ENCODE measurements at regions not wholly inside any gene's neighbourhood (a gene's known extent, or its start where the extent isn't known, plus 50 kb on each side); places are given as distances from the start of the nearest gene placed in this dataset.

GRCh38 chr14:85024931-85025330, 505.0 kb upstream of the FLRT2 start:
- Histone ChIP-seq H3K27me3 (ENCODE audit: control insufficient read depth, insufficient read depth, low read length) (no peaks in the 10 kb centered on the region), H3K4me1 (ENCODE audit: control insufficient read depth, insufficient read depth, low read length) (no peaks in the 10 kb centered on the region), H3K36me3 (ENCODE audit: control insufficient read depth, insufficient read depth, low read length) (no peaks in the 10 kb centered on the region), H3K4me3 (ENCODE audit: low read depth in 2 of 2, low read length in 2 of 2) (no peak overlapping the region), H3K27ac (ENCODE audit: low read length) (no peak overlapping the region), H3K9me3 (ENCODE audit: control insufficient read depth, insufficient read depth, low read depth, low read length) (no peaks in the 10 kb centered on the region)
- no peak for TF ChIP-seq SIN3A (IDR thresholded peaks at IDR 0.05; ENCODE audit: borderline replicate concordance, insufficient read depth, low read depth, low read length)
- no peak for TF ChIP-seq POLR2AphosphoS5 (IDR thresholded peaks at IDR 0.05; ENCODE audit: low read depth, low read length)
- TF ChIP-seq REST (IDR thresholded peaks at IDR 0.05; ENCODE audit: insufficient read depth in 1 of 2, low read depth in 2 of 2, low read length in 1 of 2), result no peak
- no peak for TF ChIP-seq CTCF (IDR thresholded peaks at IDR 0.05)
- intact Hi-C loops (cut with micrococcal nuclease; ENCODE audit: unreplicated experiment), result no loop called here
- ATAC-seq (no peak), DNase-seq (ENCODE audit: low read depth, low spot score) (no peak)
- in situ Hi-C loops (cut with HindIII; ENCODE audit: low pct_unique_long_range_greater_than_20kb, low sequenced_read_pairs), result no loop called here
- ChIA-PET POLR2A (interaction anchor here (0.7 kb wide), 1 partner anchor 213 kb away, joined by 6 read pairs; no protein-coding TSS in a partner anchor), CTCF (no interaction called here)
- no TSS peak for BruUV-seq (replicated peaks)

GRCh38 chr14:85027681-85028370, 502.1 kb upstream of the FLRT2 start:
- TF ChIP-seq SIN3A (IDR thresholded peaks at IDR 0.05; ENCODE audit: borderline replicate concordance, insufficient read depth, low read depth, low read length) (no peak), TCF7L2 (IDR thresholded peaks at IDR 0.05; ENCODE audit: low read depth, low read length) (no peak), POLR2AphosphoS5 (IDR thresholded peaks at IDR 0.05; ENCODE audit: low read depth, low read length) (no peak), CTCF (IDR thresholded peaks at IDR 0.05) (no peak), REST (IDR thresholded peaks at IDR 0.05; ENCODE audit: insufficient read depth in 1 of 2, low read depth in 2 of 2, low read length in 1 of 2) (no peak)
- no peak for ATAC-seq
- Histone ChIP-seq H3K27ac (ENCODE audit: low read length) (no peak overlapping the region), H3K9me3 (ENCODE audit: control insufficient read depth, insufficient read depth, low read depth, low read length) (no peaks in the 10 kb centered on the region), H3K36me3 (ENCODE audit: control insufficient read depth, insufficient read depth, low read length) (no peaks in the 10 kb centered on the region), H3K4me1 (ENCODE audit: control insufficient read depth, insufficient read depth, low read length) (no peaks in the 10 kb centered on the region), H3K4me3 (ENCODE audit: low read depth in 2 of 2, low read length in 2 of 2) (no peak overlapping the region), H3K27me3 (ENCODE audit: control insufficient read depth, insufficient read depth, low read length) (no peaks in the 10 kb centered on the region)
- CTCF ChIA-PET, result no interaction called here
- POLR2A ChIA-PET, result no interaction called here
- in situ Hi-C loops (cut with HindIII; ENCODE audit: low pct_unique_long_range_greater_than_20kb, low sequenced_read_pairs), result no loop called here
- no peak for DNase-seq (ENCODE audit: low read depth, low spot score)
- intact Hi-C loops (cut with micrococcal nuclease; ENCODE audit: unreplicated experiment), result no loop called here
- BruUV-seq (replicated peaks), result no TSS peak
